Stimulated activated CD4-positive, alpha-beta T cell treated with anti-CD3 and anti-CD28 coated beads, Interleukin-12 subunit alpha, Interleukin-12 subunit beta, amount 100 ng/mL, for 24 hours (primary cell): ENCODE measurements at regions not wholly inside any gene's neighbourhood (a gene's known extent, or its start where the extent isn't known, plus 50 kb on each side); places are given as distances from the start of the nearest gene placed in this dataset.
"Not testable (repeated sequence)": the region's sequence is repeated elsewhere in the genome, so short reads cannot be mapped to it uniquely, and the experiment has no call there.

Source experiments
- DNase-seq, 2 experiments: peaks; one replicate each; pipeline ENCODE4 v3.0.0-alpha.2; 2020; ENCODE audit warnings: low read depth in 2 of 2

GRCh38 chr4:60865273-60865672 lies 334.9 kb upstream of the ADGRL3 start:
- no peak for DNase-seq

DNA sequence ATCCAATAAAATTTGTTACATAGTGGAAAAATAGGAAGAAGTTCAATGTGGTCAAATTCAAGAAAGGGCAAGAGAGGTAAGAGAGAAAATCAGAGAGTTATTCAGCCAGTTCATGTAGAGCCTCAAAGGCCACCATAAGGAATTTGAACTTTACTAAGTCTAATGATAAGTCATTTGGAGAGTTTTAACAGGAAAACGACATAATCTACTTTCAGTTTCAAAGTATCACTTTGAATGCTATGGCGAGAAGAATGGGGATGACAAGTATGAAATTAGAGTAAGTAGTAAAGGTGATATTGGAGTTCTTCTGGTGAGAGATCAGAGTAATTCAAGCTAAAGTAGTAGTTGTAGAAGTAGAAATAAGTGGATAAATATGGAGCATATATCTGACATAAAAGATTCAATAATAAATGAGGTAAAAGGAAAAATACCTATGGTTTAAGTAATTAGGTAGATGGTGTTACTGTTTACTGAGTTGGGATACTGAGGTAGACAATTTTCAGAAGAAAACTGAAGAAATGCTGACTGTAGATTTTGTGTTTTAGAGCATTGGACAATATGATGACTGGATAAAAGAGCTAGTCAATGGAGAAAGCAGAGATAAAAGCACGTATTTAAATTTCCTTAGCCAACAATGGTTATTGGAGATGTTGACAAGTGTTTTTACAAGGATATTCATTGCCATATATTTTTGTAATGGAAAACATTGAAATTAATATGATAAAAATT lies 331.7 kb upstream of the ADGRL3 start:
- no peak for DNase-seq

DNA sequence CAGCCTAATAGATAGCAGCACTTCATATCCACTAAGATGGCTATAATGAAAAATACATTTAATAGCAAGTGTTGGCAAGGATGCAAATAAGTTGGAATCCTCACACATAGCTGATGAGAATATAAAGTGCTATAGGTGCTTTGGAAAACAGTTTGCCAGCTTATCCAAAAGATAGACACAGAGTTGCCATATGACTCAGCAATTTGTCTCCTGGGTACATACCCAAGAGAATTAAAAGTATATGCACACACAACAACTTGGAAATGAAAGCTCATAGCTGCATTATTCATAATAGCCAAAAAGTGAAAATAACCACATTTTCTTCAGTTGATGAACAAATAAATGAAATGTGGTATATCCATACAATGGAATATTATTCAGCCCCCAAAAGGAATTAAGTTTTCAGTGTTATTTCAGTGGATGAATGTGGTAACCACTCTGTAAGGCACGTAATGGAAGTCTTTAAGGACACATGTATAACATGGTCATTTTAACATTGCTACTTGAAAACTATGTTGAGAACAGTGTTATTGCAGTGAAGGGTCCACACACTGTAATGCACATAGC lies 320.9 kb upstream of the ADGRL3 start:
- no peak for DNase-seq

- no peak for DNase-seq
Measured at GRCh38 chr4:60884587-60884986, 315.5 kb upstream of the ADGRL3 start.

DNA sequence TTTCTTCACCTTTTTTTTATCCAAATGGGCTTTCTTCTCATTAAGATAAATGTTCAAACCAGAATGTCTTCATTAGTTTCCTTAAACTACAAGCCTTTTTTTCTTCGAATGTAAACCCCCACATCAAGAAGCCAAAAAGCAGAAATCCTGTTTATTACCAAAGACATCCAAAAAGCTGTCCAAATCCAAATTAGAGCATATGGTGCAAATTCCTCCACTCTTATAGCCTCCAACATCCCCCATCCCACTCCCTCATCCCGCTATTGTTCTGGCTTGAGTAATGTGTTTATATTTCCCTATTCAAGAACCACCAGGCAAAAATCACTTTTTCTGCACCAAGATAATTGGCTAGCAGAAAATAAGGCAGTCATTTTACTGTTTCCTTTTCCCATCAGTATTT lies 315.1 kb upstream of the ADGRL3 start:
- no peak for DNase-seq

DNA sequence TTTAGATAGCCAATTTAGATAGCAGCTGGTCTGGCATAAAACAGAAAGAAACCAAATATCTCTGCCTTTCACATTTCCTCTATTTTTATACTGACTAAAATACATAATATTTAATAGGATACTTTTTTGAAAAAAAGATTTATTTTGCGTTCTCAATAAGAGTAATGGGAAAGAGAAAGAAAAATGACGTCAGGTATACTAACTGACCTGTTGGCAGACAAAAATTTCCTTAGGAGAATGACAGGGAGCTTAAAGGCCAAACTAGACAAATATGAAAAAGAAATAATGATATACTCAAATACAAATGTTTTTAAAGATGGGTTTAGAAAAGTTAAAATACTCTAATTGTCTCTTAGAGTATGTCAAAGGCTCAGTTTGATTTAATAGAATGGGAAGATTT lies 309.4 kb upstream of the ADGRL3 start:
- no peak for DNase-seq

DNA sequence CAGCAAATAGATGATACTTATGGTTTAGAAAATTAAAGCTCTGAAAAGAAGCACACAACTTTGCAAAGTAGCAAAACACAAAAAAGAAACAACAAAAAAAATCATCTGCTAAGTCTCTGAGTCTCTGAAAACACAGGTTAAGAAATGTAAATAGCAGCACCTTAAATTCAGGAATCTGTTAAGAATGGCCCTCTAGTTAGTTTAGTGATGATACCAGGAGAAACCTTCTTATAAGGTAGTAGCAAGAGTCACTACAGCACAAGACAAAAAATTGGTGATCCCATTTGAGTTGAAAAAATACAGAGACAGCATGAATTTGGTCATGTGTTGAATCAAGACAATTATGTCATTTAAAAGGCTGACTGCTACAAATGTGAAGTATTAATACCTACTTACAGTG lies 308.2 kb upstream of the ADGRL3 start:
- no peak for DNase-seq

DNA sequence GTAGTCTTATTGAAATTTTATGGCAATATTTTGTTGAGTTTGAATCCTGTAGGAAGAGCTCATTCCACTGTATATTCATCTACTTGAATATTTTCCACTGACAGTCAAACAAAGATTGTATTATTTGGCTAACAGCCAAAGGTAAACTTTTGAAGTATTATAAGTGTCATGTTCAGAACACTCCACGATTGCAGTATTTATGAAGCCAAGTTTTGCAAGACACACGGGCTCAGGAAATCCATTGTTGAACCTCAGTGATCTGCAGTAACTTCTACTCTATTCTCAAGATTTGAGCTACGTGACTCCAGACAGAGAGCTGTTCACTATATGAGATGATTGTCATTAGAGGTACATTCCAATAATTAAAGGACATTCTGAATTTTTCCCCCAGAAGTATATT lies 302.7 kb upstream of the ADGRL3 start:
- no peak for DNase-seq

DNA sequence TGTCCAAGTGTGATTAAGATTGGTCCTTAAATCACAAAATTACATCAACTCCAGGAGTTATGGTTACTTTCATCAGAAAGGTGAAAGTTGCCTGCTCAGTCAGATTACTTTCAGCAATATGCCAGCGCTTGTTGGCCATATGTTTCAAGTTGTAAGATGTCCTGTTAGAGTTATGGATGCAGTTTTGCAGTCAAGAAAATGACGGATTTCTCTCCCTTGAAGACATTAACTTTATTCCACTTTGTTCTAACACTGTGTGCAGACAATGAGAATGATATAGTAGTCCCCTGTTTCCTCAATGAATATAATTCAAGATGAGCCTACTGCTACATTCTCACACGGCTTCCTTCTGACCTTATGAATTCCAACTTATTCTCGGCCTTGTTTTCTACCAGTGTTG lies 295.0 kb upstream of the ADGRL3 start:
- DNase-seq = no peak

- DNase-seq = no peak
Measured at GRCh38 chr4:60911127-60911526, 289.0 kb upstream of the ADGRL3 start.

DNA sequence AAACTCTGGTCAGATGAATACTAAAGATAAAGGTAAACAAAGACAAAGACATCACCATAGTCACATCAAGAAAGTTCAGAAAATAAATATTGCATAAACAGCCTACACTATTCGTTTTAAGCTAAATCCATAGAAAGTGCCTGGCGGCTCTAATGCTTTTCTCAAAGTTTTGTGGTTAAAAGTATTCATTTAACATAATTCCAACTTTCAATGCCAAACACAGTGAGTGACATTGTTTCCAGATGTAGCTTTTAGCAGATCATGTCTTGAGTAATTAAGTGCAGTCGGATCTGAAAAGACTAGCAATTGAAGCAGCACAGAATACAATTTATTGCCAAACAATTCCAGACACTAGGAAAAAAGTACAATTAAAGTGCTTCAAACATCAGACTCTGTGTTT lies 287.1 kb upstream of the ADGRL3 start:
- DNase-seq = no peak

- DNase-seq = no peak
Measured at GRCh38 chr4:60913671-60914070, 286.5 kb upstream of the ADGRL3 start.

GRCh38 chr4:60921735-60922134 lies 278.4 kb upstream of the ADGRL3 start:
- DNase-seq = not testable (repeated sequence)

DNA sequence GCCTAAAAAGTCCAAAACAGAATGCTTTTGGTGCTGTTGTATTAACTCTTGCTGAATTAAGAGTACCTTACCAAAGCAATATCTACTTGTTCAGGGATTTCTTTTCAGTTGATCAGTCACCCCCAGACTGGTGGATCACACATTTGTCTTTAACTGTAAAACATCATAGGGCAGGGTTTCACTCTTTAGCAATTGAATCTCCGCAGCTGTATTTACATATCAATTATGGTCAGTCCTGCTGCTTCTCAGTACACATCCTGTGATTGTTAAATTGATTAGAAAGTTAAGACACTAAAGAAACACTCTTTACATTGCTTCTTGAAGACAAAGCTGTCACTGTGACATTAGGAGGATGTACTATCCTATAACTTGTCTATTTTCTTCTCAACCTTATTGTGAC lies 277.1 kb upstream of the ADGRL3 start:
- no peak for DNase-seq

DNA sequence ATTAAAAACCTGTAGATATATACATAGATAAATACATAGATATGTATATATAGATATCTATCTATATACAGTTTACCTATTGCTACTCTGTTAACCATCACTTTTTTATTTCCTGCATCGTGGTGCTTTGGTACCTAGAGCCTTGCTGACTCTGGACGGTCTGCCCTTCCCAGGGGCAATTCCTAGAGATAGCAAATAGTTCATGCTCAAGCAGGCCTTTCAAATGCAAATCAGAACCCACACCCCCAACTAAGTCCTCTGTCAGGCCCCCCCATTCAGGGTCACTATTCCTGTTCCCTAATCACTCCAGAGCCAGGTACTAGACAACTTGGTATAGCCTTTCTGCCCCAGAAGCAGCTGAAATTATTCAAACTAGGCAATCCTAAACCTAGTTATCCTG lies 273.5 kb upstream of the ADGRL3 start:
- no peak for DNase-seq

DNA sequence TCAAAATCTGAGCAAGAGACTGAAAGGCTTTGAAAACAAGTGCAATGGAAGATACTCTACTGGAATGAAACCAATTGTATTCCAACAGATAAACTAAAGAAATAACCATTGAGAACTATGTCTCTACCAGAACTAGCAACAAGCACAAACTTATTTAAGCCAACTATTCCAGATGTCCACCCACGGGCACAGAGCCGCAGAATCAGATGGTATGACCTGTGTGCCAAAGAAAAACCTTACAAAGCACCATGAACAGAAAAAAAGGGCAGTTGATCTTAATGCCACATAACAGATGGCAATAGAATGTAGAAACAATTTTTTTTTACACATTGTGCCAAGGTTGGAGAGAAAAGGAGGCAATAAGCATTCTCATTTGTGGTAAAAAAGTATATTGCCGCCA lies 269.3 kb upstream of the ADGRL3 start:
- DNase-seq = no peak

DNA sequence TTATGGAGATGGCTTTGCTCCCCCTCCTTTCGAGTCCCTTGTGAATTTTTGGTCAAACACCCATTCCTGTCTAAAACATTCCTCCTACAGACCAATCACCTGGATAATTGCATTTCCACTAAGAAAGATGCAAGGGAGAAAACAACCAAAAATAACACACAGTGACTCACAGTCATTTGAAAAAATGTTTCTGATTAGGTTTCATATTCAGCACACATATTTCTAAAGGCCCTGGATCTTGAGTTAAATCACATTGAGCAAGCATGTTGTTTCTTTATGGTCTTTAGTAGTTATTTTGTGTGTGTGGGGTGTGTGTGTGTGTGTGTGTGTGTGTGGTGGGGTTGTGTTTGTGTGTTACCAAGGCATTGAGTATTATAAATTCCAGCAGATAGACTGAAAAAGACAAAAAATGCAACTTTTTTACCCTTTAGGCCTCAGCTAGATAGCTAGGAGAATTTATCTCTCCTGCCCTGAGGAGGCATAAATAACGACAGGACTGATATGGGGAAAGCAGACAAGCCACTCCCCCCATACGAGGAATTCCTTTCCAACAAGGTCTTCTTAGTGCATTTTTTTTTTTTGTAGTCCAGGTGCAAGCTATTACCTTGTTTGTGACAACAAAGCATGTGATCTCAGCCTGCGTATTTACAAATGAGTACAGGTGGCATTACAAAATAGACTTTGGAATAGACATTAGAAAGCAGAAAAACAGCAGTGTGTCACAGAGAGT lies 265.4 kb upstream of the ADGRL3 start:
- DNase-seq = no peak

DNA sequence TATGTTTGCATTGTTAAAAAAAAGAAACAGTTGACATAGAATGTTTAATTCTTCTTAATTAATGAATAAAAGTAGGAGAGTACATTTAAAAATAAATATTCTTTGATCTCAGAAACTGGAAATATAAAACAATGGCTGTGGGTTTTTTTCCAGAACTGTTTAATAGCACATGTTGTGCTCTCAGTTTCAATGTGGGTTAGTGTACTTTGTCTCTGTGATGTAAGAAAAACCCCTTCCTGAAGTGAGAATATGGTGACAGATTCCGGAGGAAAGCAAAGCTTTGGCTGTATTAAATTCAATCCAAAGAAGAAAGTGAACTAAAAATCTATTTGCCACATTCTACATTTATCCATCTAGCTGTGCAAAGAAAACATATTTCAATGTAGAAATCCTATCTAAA lies 261.9 kb upstream of the ADGRL3 start:
- no peak for DNase-seq

DNA sequence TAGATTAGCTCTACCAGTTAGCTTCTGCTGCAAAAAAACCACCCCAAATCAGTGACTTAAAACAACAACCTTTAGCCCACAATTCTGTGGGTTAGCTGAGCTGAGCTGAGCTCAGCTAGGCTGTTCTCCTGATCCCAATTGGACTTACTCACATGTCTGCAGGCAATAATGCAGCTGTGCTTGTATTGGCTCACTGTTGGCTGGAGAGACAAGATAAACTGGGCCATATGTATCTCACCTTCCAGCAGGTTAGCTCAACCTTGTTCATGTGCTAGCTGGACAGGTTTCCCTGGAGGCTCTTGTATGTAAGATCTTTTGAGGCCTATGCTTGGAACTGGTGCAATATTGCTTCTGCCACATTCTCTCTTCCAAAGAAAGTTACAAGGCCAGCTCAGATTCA lies 261.5 kb upstream of the ADGRL3 start:
- DNase-seq = no peak

- DNase-seq = no peak
Measured at GRCh38 chr4:60944060-60944459, 256.1 kb upstream of the ADGRL3 start.

GRCh38 chr4:60945641-60946040 lies 254.5 kb upstream of the ADGRL3 start:
- no peak for DNase-seq

- no peak for DNase-seq
Measured at GRCh38 chr4:60948008-60948407, 252.1 kb upstream of the ADGRL3 start.

DNA sequence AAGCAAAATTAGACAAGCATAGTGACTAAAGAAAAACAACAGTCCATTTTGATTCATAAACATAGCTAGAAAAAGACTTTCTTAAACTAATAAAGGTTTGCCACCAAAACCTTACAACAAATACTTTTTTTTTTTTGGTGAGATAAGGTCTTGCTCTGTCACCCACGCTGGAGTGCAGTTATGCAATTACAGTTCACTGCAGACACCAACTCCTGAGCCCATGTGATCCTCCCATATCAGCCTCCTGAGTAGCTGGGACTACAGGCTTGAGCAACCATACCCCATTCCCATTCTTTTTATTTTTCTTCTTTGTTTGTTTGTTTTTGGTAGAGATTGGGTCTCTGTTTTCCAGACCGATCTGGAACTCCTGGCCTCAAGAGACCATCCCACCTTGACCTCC lies 247.2 kb upstream of the ADGRL3 start:
- DNase-seq = no peak
